ENCODE measurements at regions not wholly inside any gene's neighbourhood (a gene's known extent, or its start where the extent isn't known, plus 50 kb on each side); places are given as distances from the start of the nearest gene placed in this dataset.

- no peak for DNase-seq (ENCODE audit: low spot score)
Measured at GRCh38 chr5:158155811-158156505, 297.0 kb upstream of the CLINT1 start.

GRCh38 chr5:158155067-158155466 lies 296.1 kb upstream of the CLINT1 start:
- no peak for DNase-seq (ENCODE audit: low spot score)

DNA sequence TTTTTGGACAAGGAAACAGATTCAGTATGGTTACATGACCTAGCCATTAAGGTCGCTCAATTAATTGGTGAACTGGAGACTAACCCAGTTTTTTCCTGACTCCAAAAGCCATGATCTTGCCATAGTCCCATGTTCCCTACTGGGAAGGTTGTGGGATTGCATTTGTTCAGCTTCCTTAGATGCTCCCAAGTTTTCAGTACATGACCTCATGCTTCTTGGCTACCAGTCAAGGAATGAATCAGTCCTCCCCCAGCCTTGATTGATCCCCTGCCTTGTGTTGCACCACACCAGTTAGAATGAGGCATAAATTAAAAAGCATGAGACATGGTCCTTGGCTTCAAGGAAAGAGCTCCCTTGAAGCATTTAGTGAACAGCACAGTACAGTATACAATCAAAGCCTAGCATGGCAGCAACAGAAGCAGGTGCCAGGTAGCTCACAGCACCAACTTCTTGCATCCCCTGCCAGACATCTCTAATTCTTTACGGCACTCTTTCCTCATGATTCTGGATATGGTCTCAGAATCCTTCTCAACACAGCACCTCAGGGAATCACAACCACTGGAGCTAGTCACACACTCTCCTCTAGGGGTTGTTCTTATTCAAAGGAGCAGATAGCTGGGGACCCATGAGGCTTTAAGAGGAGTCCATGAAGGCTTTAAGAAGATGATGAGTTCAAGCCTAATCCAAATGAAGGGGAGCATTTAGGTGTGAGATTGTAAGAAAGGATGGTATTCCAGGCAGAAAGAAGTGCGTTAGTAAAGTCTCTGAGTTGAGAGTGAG lies 295.5 kb upstream of the CLINT1 start:
- no peak for DNase-seq (ENCODE audit: low spot score)

DNA sequence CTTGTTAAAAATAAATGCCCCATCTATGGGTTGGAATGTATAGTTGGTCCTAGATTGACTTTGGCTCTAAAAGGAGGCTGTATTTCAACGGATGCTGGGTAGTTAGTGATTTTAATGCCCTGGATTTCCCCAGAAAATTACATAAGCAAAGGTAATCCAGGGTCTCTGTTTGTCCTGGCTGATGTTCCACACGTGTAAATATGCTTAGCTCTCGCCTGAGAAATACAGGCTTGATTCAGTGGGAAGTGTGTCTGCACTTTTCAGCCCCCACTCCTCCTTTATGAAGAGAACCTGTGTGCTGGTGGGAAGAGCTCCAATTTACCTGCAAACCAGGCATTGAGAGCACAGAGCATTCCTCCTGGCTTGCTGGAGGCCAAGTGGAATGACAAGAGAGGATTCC lies 294.6 kb upstream of the CLINT1 start:
- DNase-seq (ENCODE audit: low spot score) = no peak

DNA sequence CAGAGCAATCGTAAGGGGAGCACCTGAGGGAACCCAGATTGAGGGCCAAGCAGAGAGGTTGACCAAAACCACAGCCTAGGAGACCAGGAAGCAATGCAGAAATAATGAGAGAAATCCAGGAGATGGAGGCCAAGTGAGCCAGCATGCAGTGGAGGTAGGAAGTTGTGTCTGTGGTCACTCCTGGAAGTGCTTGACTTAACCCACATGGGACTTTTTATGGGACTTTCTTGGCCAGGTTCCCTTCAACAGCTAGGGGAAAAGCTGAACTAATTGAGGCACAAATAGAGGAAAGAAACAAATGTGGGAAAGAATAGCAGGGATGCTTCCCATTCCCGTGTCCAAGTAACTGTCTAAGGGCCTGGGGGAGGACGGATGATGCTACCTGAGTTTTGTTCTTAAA lies 293.2 kb upstream of the CLINT1 start:
- DNase-seq (ENCODE audit: low spot score) = no peak

- no peak for DNase-seq (ENCODE audit: low spot score)
Measured at GRCh38 chr5:158147227-158147626, 288.3 kb upstream of the CLINT1 start.

- DNase-seq (ENCODE audit: low spot score) = no peak
Measured at GRCh38 chr5:158145827-158146226, 286.9 kb upstream of the CLINT1 start.

DNA sequence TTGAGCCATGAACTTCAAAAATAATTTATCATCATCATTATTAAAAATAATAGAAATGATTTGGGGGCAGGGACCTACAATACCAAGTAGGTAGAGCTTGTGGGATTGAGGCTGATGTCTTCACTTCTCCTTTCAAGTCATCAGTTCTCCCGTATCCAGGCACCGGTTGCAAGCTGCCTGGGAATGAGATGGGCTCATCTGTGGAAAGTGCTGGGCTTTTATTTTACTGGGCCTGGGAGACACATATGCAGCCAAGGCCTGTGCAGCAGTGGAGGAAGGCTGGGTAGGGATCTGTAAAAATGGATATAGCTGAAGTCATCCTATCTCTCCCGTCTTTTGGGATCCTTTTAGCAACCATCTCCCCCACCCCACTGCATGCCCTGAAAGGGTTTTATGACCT lies 284.1 kb upstream of the CLINT1 start:
- no peak for DNase-seq (ENCODE audit: low spot score)

DNA sequence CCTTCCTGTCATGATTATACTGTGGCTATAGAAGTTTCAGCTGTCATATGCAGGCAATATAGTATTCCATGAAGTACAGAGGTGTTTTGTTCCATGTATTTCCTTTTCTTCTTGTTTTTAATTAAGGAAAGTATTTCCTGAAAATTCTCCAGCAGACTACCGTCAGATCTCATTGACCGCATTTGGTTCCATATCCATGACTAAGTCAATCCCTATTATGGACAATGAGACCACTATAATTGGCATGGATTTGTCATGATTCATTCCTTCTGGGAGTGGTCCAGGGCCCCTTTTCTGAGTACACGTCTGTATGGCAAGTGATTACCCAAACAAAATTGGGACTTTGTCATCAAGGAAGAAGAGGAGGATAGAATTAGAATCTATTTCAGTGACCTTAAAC lies 283.2 kb upstream of the CLINT1 start:
- DNase-seq (ENCODE audit: low spot score) = no peak

DNA sequence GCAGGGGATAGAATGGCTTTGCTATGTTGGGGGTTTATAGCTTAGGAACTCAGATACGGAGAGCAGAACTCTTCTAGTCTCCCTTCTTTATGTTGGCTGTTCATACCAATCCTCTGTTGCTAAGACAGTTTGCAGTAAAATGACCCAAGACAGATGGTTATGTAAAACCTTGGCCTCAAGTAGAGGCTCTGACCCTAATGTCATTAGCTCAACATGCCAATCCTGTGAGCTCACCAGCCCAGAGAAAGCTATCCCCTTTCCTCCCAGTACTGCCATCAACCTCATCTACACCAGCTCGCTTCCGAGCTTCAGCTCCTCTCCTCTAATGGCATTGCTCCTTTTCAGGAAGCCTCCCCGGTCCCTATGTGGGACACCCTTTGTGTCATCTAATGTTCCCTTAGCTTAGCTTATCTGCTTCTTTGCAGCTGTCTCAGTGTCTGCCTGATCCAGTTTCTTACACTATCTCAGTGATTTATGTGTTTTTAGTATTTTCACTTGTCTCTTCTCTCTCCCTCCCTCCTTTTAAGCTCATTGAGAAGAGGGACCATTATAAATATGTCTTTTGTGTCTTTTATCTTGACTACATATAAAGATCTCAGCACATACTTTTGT lies 281.3 kb upstream of the CLINT1 start:
- DNase-seq (ENCODE audit: low spot score) = no peak

DNA sequence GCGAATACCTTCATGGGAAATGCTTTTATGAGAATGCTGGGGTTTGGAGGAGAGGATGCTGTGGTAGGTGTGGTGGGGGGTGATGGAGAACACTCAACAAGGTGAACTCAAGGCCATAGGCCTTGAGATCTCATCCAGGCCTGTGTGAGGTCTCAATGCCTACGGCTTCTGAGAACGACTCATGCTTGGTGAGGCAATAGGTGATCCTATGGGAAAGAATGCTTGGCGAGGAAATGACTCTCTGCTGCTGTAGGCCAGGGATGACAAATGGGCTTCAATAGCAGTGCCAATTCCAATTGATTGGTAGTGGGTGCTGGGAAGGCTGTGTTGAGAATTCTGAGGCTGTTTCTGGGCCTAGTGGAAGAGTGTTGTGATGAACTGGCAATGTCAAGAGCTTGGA lies 280.2 kb upstream of the CLINT1 start:
- no peak for DNase-seq (ENCODE audit: low spot score)

- DNase-seq (ENCODE audit: low spot score) = no peak
Measured at GRCh38 chr5:158135682-158136179, 276.8 kb upstream of the CLINT1 start.

DNA sequence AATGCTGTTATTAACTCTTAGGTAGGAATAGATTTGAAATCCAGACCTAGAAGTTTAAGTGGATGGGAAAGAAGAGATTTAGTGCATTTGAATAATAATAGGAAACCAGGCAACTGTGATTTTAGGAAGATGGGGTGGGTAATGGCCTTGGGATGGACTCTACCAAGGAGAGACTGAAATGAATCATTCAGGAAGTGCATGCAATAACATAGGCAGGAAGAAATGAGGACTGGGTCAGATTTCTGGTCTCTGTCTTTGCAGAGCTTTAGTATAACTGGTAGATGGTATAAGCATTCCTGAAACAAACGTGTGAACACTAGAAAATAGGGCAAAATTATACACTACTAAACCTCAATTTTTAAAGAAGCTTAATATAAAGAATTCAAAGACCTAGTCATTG lies 274.4 kb upstream of the CLINT1 start:
- DNase-seq (ENCODE audit: low spot score) = no peak

DNA sequence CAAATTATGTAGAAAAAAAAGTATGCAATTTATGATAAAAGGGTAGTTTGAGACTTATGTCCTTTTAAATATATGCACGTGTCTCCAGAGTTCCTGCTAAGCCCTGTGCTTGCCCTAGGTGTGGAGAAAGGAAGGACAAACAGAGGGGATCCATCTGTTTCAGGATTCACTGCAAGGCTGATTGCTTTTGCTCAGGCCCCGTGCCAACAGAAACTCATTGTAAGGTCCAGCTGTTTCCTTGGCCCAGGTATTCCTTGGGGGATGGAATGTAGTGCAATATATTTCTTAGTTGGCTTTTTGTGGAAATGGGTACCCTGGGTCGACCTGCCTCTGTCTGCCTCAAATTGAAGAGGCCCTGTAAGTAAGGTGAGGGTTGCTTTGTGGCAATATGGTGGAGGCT lies 268.6 kb upstream of the CLINT1 start:
- DNase-seq (ENCODE audit: low spot score) = no peak

- no peak for DNase-seq (ENCODE audit: low spot score)
Measured at GRCh38 chr5:158126442-158127405, 267.8 kb upstream of the CLINT1 start.

- no peak for DNase-seq (ENCODE audit: low spot score)
Measured at GRCh38 chr5:158124606-158125316, 265.8 kb upstream of the CLINT1 start.

GRCh38 chr5:158123595-158123994 lies 264.6 kb upstream of the CLINT1 start:
- DNase-seq (ENCODE audit: low spot score) = no peak

- DNase-seq (ENCODE audit: low spot score) = no peak
Measured at GRCh38 chr5:158121678-158122077, 262.7 kb upstream of the CLINT1 start.

GRCh38 chr5:158120760-158121159 lies 261.8 kb upstream of the CLINT1 start:
- no peak for DNase-seq (ENCODE audit: low spot score)

- no peak for DNase-seq (ENCODE audit: low spot score)
Measured at GRCh38 chr5:158119961-158120723, 261.2 kb upstream of the CLINT1 start.
